ENCODE measurements at regions not wholly inside any gene's neighbourhood (a gene's known extent, or its start where the extent isn't known, plus 50 kb on each side); places are given as distances from the start of the nearest gene placed in this dataset.

DNA sequence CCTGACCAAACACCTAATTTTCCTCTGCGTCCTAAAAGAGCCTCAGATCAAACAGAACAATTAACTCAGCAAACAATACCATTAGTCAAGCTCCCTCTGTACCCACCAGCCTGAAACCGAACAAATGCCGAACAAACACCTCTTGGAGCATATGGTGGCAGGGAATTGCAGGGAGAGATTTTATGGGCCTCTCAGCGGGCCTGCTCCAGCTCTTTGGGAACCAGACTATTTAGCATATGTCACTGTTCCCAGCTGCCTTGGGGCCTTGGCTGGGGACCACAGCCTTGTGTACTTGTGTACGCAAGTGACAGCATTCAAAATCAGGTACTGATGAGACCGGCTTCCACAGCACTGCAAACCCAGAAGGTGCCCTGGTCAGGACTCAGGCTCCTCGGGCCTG, 388.8 kb upstream of the PPP2R3A start:
- in situ Hi-C loops (cut with MboI; ENCODE audit: low pct_ligation_motif_present in 1 of 4, low pct_unique_long_range_greater_than_20kb in 1 of 4, low sequenced_read_pairs in 3 of 4) (no loop called here), intact Hi-C loops (cut with DNase I; ENCODE audit: low total_unique reads) (no loop called here)
- no peak overlapping the region for H3K4me3 ChIP-seq
- no peak for TF ChIP-seq POLR2AphosphoS5 (IDR thresholded peaks at IDR 0.05)
- no peak for TF ChIP-seq POLR2A (IDR thresholded peaks at IDR 0.05)
- TF ChIP-seq EP300 (IDR thresholded peaks at IDR 0.05; ENCODE audit: low read depth): no peak
- no peak for TF ChIP-seq CTCF (IDR thresholded peaks at IDR 0.05)
- no peak for DNase-seq
- H3K27me3 ChIP-seq: no peaks in the 10 kb centered on the region
- no peaks in the 10 kb centered on the region for H3K9me3 ChIP-seq
- no peak overlapping the region for H3K27ac ChIP-seq
- no peaks in the 10 kb centered on the region for H3K36me3 ChIP-seq
- no peaks in the 10 kb centered on the region for H3K4me1 ChIP-seq
- 29 to 55% methylated on average over 1 to 7 of the region's 7 CpGs for WGBS, 2 donors (ENCODE audit: low coverage in 1 of 2)

DNA sequence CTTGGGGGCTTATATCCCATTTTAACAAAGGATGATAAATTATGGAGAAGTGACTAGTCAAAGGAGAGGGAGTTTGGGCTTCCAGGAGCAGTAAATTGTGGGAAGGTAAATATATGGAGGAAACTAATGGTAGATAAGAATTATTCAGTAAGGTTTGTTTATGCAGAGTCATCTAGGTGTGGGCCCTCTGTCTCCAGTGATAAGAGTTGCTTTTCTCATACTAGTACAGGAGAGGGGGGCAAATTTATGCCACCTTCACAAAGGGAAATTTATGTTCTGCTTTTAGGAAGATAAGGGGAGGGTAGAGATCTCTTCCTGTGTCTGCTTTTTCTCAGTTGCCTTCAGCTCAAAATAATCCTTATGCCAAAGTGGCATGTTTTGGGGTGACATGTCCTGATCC, 383.7 kb upstream of the PPP2R3A start:
- intact Hi-C loops (cut with DNase I; ENCODE audit: low total_unique reads) (no loop called here), in situ Hi-C loops (cut with MboI; ENCODE audit: low pct_ligation_motif_present in 1 of 4, low pct_unique_long_range_greater_than_20kb in 1 of 4, low sequenced_read_pairs in 3 of 4) (no loop called here)
- Histone ChIP-seq H3K27ac (no peak overlapping the region), H3K4me3 (no peak overlapping the region), H3K27me3 (no peaks in the 10 kb centered on the region), H3K9me3 (no peaks in the 10 kb centered on the region), H3K4me1 (no peaks in the 10 kb centered on the region), H3K36me3 (no peaks in the 10 kb centered on the region)
- DNase-seq: no peak
- TF ChIP-seq POLR2AphosphoS5 (IDR thresholded peaks at IDR 0.05) (no peak), EP300 (IDR thresholded peaks at IDR 0.05; ENCODE audit: low read depth) (no peak), CTCF (IDR thresholded peaks at IDR 0.05) (no peak), POLR2A (IDR thresholded peaks at IDR 0.05) (no peak)

GRCh38 chr3:135582800-135583199, 382.7 kb upstream of the PPP2R3A start:
- no peak for TF ChIP-seq POLR2AphosphoS5 (IDR thresholded peaks at IDR 0.05)
- no peak for TF ChIP-seq CTCF (IDR thresholded peaks at IDR 0.05)
- TF ChIP-seq EP300 (IDR thresholded peaks at IDR 0.05; ENCODE audit: low read depth): no peak
- TF ChIP-seq POLR2A (IDR thresholded peaks at IDR 0.05): no peak
- Histone ChIP-seq H3K9me3 (no peaks in the 10 kb centered on the region), H3K36me3 (no peaks in the 10 kb centered on the region), H3K27ac (no peak overlapping the region), H3K27me3 (no peaks in the 10 kb centered on the region), H3K4me1 (no peaks in the 10 kb centered on the region), H3K4me3 (no peak overlapping the region)
- WGBS, 2 donors (ENCODE audit: low coverage in 1 of 2): 60 to 62% methylated on average over 3 of the region's 3 CpGs
- DNase-seq: no peak
- intact Hi-C loops (cut with DNase I; ENCODE audit: low total_unique reads): no loop called here
- in situ Hi-C loops (cut with MboI; ENCODE audit: low pct_ligation_motif_present in 1 of 4, low pct_unique_long_range_greater_than_20kb in 1 of 4, low sequenced_read_pairs in 3 of 4): no loop called here

- no peak for DNase-seq
- no peaks in the 10 kb centered on the region for H3K36me3 ChIP-seq
- H3K4me1 ChIP-seq: no peaks in the 10 kb centered on the region
- H3K27ac ChIP-seq: no peak overlapping the region
- WGBS, 2 donors (ENCODE audit: low coverage in 1 of 2): 67 to 71% methylated on average over 1 to 2 of the region's 2 CpGs
- H3K9me3 ChIP-seq: no peaks in the 10 kb centered on the region
- no peak overlapping the region for H3K4me3 ChIP-seq
- H3K27me3 ChIP-seq: no peaks in the 10 kb centered on the region
- intact Hi-C loops (cut with DNase I; ENCODE audit: low total_unique reads) (no loop called here), in situ Hi-C loops (cut with MboI; ENCODE audit: low pct_ligation_motif_present in 1 of 4, low pct_unique_long_range_greater_than_20kb in 1 of 4, low sequenced_read_pairs in 3 of 4) (no loop called here)
- TF ChIP-seq POLR2AphosphoS5 (IDR thresholded peaks at IDR 0.05): no peak
- no peak for TF ChIP-seq CTCF (IDR thresholded peaks at IDR 0.05)
- TF ChIP-seq POLR2A (IDR thresholded peaks at IDR 0.05): no peak
Observed at GRCh38 chr3:135596563-135596962, 369.0 kb upstream of the PPP2R3A start.
